Stimulated activated CD8-positive, alpha-beta memory T cell treated with anti-CD3 and anti-CD28 coated beads, Interleukin-15, amount 100 ng/mL, for 4 hours (primary cell): ENCODE measurements at regions not wholly inside any gene's neighbourhood (a gene's known extent, or its start where the extent isn't known, plus 50 kb on each side); places are given as distances from the start of the nearest gene placed in this dataset.

Source experiments
- DNase-seq, 2 donors: peaks; one replicate each; pipeline ENCODE4 v3.0.0-alpha.2; 2020; ENCODE audit warnings: low read depth in 2 of 2

- no peak for DNase-seq
These were observed 122.5 kb downstream of the DICER1 start for GRCh38 chr14:95034788-95035187.

- no peak for DNase-seq
These were observed 123.4 kb downstream of the DICER1 start for GRCh38 chr14:95033682-95034632.

- no peak for DNase-seq
These were observed 124.3 kb downstream of the DICER1 start for GRCh38 chr14:95033031-95033430.

- DNase-seq: no peak
These were observed 130.4 kb downstream of the DICER1 start for GRCh38 chr14:95026851-95027463.

- no peak for DNase-seq
These were observed 131.4 kb downstream of the DICER1 start for GRCh38 chr14:95025941-95026340.

- no peak for DNase-seq
These were observed 132.1 kb downstream of the DICER1 start for GRCh38 chr14:95025218-95025617.

GRCh38 chr14:95024380-95024779 is 132.9 kb downstream of the DICER1 start:
- DNase-seq: no peak

GRCh38 chr14:95023886-95024285 is 133.4 kb downstream of the DICER1 start:
- DNase-seq: no peak

GRCh38 chr14:95023115-95023514 is 134.2 kb downstream of the DICER1 start:
- DNase-seq: no peak

- DNase-seq: no peak
These were observed 135.7 kb downstream of the DICER1 start for GRCh38 chr14:95021588-95021987.

- no peak for DNase-seq
These were observed 138.5 kb downstream of the DICER1 start for GRCh38 chr14:95018821-95019220.

- DNase-seq: no peak
These were observed 142.3 kb downstream of the DICER1 start for GRCh38 chr14:95015046-95015445.

- DNase-seq: no peak
These were observed 143.3 kb downstream of the DICER1 start for GRCh38 chr14:95014036-95014435.

- DNase-seq: no peak
These were observed 145.8 kb downstream of the DICER1 start for GRCh38 chr14:95011445-95012006.

- no peak for DNase-seq
These were observed 148.7 kb downstream of the DICER1 start for GRCh38 chr14:95008445-95009217.

- no peak for DNase-seq
These were observed 149.4 kb downstream of the DICER1 start for GRCh38 chr14:95007921-95008320.

GRCh38 chr14:95006479-95006878 is 150.8 kb downstream of the DICER1 start:
- no peak for DNase-seq

- no peak for DNase-seq
These were observed 151.3 kb downstream of the DICER1 start for GRCh38 chr14:95006051-95006450.

- DNase-seq: no peak
These were observed 154.0 kb downstream of the DICER1 start for GRCh38 chr14:95003099-95003960.

GRCh38 chr14:94998685-94999084 is 158.6 kb downstream of the DICER1 start:
- DNase-seq: no peak

- DNase-seq: no peak
These were observed 159.2 kb downstream of the DICER1 start for GRCh38 chr14:94998110-94998509.
